OCI-LY1 (cell line): ENCODE measurements at regions not wholly inside any gene's neighbourhood (a gene's known extent, or its start where the extent isn't known, plus 50 kb on each side); places are given as distances from the start of the nearest gene placed in this dataset.

Experiments
- EZH2 ChIP-seq: fragments of 200-600 bp; sonication (generic), shearing (Covaris generic); IDR thresholded peaks from 2 replicates; pipeline ENCODE4 v1.8.0; 2017; ENCODE audit warnings: borderline replicate concordance, mixed run types, mild to moderate bottlenecking, antibody characterized with exemption, low read length, moderate library complexity, mixed read lengths
- TF ChIP-seq, protein P1 (sequence below): fragments of 200-600 bp; sonication (generic), shearing (Covaris generic); IDR thresholded peaks from 2 replicates; pipeline ENCODE4 v1.5.1; 2017; ENCODE audit warnings: mild to moderate bottlenecking, antibody characterized with exemption, low read length, moderate library complexity, mixed read lengths

DNA sequence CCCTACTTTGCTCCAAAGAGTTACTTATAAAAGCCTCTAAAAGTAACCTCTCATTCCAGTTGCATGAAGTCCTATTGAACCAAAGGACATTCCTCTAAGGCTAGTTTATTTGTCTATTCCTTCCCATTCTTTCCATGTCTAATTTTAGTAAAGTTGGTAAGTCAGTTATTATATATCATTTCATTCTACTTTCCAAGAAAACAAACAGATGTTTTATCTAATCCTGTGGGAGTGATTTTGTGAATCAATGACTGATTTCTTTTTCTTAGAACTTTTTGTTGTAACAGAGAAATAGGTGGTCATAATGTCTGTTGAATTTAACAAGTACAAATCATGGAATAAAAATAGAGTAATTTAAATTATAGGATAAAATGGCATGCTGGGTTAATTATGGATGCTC lies 286.3 kb downstream of the FSIP2 start:
- TF ChIP-seq, protein P1, sequence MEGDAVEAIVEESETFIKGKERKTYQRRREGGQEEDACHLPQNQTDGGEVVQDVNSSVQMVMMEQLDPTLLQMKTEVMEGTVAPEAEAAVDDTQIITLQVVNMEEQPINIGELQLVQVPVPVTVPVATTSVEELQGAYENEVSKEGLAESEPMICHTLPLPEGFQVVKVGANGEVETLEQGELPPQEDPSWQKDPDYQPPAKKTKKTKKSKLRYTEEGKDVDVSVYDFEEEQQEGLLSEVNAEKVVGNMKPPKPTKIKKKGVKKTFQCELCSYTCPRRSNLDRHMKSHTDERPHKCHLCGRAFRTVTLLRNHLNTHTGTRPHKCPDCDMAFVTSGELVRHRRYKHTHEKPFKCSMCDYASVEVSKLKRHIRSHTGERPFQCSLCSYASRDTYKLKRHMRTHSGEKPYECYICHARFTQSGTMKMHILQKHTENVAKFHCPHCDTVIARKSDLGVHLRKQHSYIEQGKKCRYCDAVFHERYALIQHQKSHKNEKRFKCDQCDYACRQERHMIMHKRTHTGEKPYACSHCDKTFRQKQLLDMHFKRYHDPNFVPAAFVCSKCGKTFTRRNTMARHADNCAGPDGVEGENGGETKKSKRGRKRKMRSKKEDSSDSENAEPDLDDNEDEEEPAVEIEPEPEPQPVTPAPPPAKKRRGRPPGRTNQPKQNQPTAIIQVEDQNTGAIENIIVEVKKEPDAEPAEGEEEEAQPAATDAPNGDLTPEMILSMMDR = no peak
- no peak for TF ChIP-seq EZH2
